DMS 273 (cell line): ENCODE measurements at regions not wholly inside any gene's neighbourhood (a gene's known extent, or its start where the extent isn't known, plus 50 kb on each side); places are given as distances from the start of the nearest gene placed in this dataset.
"Not testable (repeated sequence)": the region's sequence is repeated elsewhere in the genome, so short reads cannot be mapped to it uniquely, and the experiment has no call there.

Source experiments
- DNase-seq: peaks from one replicate; lab custom pipeline; 2025; ENCODE audit not compliant: unreplicated experiment; lab: John Stamatoyannopoulos, UW

DNA sequence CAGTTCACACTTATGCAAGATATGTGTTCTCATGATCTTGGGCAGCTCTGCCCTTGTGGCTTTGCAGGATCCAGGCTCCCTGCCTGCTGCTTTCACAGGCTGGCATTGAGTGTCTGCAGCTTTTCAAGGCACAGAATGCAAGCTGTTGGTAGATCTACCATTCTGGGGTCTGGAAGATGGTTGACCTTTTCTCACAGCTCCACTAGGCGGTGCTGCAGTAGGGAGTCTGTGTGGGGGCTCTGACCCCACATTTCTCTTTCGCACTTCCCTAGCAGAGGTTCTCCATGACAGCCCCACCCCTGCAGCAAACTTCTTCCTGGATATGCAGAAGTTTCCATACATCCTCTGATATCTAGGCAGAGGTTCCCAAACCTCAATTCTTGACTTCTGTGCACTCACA is 500.5 kb downstream of the BRINP3 start:
- no peak for DNase-seq

DNA sequence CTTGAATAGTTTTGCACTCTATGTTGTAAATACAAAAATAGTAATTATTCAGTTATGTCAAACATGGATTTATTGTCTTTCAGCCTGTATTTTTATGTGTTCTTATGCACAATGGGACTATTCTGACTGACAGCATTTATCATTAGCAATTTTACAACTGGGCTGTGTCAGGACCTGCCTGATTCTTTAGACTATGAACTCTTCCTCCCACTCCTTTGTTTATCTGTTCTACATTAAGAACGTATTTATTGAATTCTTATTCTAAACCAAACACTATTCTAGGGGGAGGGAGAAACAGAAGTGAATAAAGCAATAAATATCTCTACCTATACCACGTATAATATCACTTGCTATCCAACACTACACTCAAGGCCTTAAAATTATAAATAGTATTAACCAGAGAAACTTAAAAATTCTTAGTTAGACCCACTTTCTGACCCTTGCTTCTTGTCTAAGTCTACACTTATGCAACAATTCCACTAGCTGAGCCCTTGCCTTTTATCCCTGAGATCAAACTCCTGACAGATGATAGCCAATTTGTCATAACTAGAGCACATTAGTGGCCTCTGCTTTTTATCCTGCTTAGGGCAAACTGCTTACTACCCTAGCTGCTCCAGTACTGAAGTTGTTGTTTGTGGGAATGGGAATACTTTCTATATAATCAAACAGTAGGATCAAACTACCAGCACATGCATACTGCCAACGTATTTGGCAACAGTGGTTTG is 494.3 kb downstream of the BRINP3 start:
- no peak for DNase-seq

DNA sequence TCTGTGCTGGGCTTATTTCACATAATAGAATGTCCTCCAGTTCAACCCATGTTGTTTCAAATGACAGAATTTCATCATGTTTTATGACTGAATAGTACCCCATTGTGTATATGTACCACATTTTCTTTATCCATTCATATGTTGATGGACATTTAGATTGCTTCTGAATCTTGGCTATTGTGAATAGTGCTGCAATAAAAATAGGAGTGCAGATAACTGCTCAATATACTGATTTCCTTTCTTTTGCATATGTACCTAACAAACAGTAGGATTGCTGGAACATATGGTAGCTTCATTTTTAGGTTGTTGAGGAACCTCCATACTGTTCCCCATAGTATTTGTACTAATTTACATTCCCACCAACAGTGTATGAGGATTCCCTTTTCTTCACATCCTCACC is 491.1 kb downstream of the BRINP3 start:
- no peak for DNase-seq

DNA sequence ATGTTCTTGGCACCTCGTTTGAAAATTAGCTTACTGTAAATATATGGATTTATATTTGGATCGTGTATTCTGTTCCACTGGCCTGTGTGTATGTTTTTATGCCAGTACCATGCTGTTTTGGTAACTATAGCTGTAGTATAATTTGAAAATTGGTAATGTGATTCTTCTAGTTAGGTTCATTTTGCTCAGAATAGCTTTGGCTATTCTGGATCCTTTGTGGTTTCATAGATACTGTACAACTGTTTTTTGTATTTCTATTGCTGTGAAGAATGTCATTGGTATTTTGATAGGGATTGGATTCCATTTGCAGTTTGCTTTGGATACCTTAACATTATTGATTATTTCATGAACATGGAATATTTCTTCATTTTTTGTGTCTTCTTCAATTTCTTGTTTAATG is 490.2 kb downstream of the BRINP3 start:
- no peak for DNase-seq

DNA sequence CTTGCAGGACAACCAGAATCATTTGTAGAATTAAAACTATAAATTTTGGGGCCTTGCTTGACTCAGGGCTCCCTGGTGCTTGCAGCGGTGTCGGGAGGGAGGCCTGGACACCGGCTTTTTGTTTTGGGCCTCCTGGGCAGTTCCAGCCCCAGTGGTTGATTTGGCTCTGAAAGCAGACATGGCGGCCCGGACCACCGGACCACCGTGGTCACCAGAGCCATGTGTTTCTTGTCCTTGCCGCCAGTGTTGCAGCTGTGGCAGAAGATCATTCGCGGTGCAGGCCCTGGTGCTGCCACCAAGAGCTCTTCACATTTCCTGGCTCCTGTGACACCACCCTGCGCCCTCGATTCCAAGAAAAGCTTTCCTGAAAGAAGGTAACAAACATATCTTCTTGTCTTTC is 484.8 kb downstream of the BRINP3 start:
- no peak for DNase-seq

DNA sequence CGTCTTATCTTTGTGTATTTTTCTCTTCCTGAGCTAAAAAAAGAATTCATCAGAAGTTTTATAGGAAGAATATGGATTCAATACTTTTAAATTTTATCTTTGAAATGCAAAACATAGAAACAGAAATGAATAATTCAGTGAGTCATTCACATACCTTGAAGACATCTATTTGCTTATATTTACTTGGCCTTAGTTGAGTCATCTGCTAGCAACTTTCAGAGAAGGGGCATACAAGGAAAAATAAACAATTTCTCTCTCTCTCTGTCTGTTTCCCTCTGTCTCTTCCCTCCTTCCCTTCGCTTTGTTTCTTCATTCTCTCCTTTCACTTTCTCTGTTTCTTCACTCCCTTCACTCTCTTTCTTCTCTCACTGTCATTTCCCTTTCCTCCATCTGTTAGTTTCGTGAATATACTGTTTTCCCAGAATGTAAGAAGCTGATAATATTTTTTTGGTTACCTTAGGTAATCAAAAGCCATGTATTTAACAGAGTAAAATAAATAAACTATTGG is 477.2 kb downstream of the BRINP3 start:
- no peak for DNase-seq

DNA sequence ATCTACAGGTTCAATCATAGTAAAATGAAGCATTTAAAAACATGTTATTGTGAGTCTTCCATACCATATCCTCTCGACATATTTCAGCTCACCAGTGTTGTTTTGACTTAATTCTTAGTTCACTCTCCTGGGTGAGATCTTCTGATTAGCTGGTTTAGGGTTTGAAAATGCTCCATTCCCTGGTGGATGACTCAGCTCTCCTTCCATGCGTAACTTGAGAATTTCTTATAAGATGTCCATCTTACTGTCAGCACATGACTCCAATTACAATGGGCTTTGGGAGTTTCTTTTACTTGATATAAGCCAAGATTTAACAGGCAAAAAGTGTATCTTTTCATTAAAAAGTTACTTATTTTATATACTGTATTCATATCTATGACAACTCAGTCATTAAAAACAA is 476.5 kb downstream of the BRINP3 start:
- DNase-seq, result peak; percentile 7

DNA sequence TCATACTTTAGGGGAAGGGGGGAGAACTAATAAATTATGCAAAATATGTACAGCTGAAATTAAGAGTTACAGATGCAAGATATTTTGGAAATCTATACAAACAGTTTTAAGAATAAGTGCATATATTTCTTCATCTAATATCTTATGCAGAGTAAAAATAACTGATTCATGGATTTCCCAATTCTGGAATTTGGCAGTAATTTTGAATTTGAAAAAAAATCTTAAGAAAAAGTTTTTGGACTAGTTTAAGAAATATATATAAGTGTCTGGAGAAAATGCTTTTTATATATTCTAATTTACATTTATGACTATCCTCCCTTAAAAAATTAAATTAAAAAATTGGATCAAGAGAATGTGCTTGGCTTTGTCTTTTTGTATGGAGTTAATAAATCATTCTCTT is 474.3 kb downstream of the BRINP3 start:
- DNase-seq, result no peak

DNA sequence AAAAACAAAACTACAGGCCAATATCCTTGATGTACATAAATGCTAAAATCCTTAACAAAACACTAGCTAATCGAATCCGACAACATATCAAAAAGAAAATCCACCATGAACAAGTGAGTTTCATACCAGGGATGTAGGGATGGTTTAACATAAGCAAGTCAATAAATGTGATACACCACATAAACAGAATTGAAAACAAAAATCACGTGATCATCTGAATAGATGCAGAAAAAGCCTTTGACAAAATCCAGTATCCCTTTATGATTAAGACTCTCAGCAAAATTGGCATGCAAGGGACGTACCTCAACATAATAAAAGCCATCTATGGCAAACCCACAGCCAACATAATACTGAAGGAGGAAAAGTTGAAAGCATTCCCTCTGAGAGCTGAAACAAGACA is 466.1 kb downstream of the BRINP3 start:
- no peak for DNase-seq

DNA sequence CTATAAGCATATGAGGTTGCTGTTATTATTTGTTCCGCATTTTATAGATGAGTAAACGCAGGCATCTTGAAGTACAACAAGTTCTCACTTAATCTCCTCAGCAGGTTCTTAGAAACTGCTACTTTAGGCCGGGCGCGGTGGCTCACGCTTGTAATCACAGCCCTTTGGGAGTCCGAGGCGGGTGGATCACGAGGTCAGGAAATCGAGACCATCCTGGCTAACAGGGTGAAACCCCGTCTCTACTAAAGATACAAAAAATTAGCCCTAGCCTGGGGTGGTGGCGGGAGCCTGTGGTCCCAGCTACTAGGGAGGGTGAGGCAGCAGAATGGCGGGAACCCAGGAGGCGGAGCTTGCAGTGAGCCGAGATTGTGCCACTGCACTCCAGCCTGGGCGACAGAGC is 458.5 kb downstream of the BRINP3 start:
- DNase-seq, result not testable (repeated sequence)

DNA sequence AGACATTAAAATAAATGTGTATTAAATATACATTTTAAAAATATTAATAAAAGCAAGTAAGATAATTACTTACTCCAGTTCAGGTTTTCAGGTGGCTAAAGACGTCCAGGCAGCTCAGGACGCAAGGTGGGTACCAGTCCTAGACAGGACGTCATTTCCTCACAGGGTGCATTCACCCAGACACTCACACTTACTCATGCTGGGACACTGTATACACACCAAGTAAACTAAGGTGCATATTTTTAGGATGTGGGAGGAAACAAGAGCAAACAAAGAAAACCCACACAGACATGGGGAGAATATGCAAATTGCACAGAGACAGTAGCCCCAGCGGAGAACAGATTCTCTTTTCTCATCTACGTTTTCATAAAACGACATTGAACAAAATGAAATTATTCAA is 457.9 kb downstream of the BRINP3 start:
- no peak for DNase-seq

DNA sequence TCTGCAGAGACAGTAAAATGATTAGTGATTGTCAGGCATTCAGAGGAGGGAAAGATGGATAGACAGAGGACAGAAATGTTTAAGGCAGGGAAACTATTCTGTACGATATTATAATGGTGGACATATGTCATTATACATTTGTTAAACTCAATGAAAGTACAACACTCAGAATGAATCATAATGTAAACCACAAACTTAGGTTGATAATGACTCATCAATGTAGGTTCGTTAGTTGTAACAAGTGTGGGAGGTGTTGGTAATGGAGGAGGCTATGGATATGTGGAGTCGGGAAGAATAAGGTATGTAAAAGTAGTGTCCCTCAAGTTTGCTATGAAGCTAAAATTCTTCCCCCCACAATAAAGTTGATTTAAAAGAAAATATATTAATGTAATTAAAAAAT is 455.0 kb downstream of the BRINP3 start:
- no peak for DNase-seq

DNA sequence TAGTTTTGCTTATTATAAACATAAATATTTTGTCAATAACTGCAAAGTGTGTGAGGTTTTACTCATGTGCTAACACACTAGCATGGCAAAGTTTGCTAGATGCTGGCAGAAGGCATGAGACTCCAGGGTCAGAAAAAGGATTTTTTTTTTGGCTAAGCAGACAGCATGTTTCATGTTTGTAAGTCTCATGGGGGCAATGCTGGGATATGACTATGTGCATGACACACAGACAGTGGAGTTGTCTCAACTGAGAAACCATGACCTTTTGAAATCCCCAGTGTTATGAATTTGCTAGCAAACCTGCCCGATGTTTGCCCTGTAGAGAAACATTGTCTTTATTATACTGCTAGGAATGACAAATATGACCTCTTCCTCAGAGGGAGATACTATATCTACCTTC is 448.2 kb downstream of the BRINP3 start:
- no peak for DNase-seq

DNA sequence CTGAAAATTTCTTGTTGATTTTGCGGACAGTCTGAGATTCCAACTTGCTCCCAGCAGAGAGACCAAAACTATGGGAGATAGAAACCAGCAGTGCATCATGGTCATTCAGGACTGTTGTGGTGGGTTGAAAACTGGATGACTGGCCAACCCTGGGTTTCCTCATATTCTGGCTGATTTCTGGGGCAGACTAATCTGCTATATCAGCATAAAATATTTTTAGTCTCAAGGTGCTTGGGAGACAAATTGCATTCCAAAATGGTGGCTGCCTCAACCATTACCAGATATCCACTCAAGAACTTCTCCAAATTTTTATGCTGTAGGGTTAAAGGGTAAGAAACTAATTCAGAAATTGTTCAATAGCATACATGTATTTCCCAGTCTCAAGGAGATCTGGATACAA is 434.0 kb downstream of the BRINP3 start:
- no peak for DNase-seq

DNA sequence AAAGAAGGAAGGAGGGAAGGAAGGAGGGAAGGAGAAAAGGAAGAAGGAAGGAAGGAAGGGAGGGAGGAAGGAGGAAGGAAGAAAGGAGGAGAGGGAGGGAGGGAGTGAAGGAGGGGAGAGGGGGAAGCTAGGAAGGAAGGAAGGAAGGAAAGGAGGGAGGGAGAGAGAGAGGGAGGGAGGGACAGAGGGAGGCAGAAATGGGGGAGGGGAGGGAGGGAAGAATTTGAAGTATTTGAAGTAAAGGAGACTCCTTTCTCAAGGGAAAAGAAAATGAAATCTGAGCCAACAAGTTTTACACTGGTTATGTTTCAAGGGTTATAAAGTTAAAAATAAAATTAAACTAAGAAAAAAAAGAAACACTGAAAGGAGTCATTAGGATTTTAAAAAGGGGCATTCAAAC is 431.4 kb downstream of the BRINP3 start:
- DNase-seq, result no peak
